SK-N-SH treated with all-trans-retinoic acid at 6 μM for 48 hours (cell line): ENCODE measurements at regions not wholly inside any gene's neighbourhood (a gene's known extent, or its start where the extent isn't known, plus 50 kb on each side); places are given as distances from the start of the nearest gene placed in this dataset.

ENCODE experiments used
- ATAC-seq: fragments of 200-7000 bp; cut with Tn5 transposase; 3 replicates; pipeline ENCODE4 v1.9.1; 2020; ENCODE audit warnings: mild to moderate bottlenecking, moderate library complexity
- ARNTL ChIP-seq: fragments of 450-650 bp; formaldehyde crosslinking; IDR thresholded peaks from 2 replicates; pipeline ENCODE4 v1.5.0; 2020; ENCODE audit warnings: low read depth, mild to moderate bottlenecking, moderate library complexity, borderline replicate concordance
- BACH2 ChIP-seq: fragments of 250-450 bp; sonication (Bioruptor Pico); IDR thresholded peaks from 2 replicates; pipeline ENCODE4 v1.9.0; 2021; ENCODE audit warnings: mild to moderate bottlenecking, borderline replicate concordance
- CSDC2 ChIP-seq: fragments of 250-450 bp; sonication (Bioruptor Pico); IDR thresholded peaks from 2 replicates; pipeline ENCODE4 v1.5.0; 2020; ENCODE audit warnings: mild to moderate bottlenecking, moderate library complexity
- ESRRG ChIP-seq: fragments of 250-450 bp; sonication (Bioruptor Pico); IDR thresholded peaks from 2 replicates; pipeline ENCODE4 v1.6.1; 2021; ENCODE audit warnings: mild to moderate bottlenecking
- GLIS3 ChIP-seq: fragments of 250-450 bp; sonication (Bioruptor Pico); IDR thresholded peaks from 2 replicates; pipeline ENCODE4 v1.5.0; 2020; ENCODE audit warnings: mild to moderate bottlenecking, moderate library complexity
- ISL1 ChIP-seq: fragments of 250-450 bp; sonication (Bioruptor Pico); IDR thresholded peaks from 2 replicates; pipeline ENCODE4 v2.1.2; 2022; ENCODE audit warnings: mild to moderate bottlenecking, moderate library complexity
- OSR1 ChIP-seq: fragments of 250-450 bp; sonication (Bioruptor Pico); IDR thresholded peaks from 2 replicates; pipeline ENCODE4 v1.8.0; 2022; ENCODE audit warnings: moderate library complexity, mild to moderate bottlenecking, inconsistent platforms
- PPARA ChIP-seq: fragments of 250-450 bp; sonication (Bioruptor Pico); IDR thresholded peaks from 2 replicates; pipeline ENCODE4 v1.5.0; 2020; ENCODE audit warnings: mild to moderate bottlenecking, borderline replicate concordance
- SNAI2 ChIP-seq: fragments of 250-450 bp; sonication (Bioruptor Pico); IDR thresholded peaks from 2 replicates; pipeline ENCODE4 v1.5.0; 2020; ENCODE audit warnings: mild to moderate bottlenecking, moderate library complexity
- TCF4 ChIP-seq: fragments of 250-450 bp; sonication (Bioruptor Pico); IDR thresholded peaks from 2 replicates; pipeline ENCODE4 v1.8.0; 2021; ENCODE audit warnings: mild to moderate bottlenecking, moderate library complexity, borderline replicate concordance
- TOX ChIP-seq: fragments of 250-450 bp; sonication (Bioruptor Pico); IDR thresholded peaks from 2 replicates; pipeline ENCODE4 v1.8.0; 2021; ENCODE audit warnings: mild to moderate bottlenecking, moderate library complexity, borderline replicate concordance
- ZC3H10 ChIP-seq: fragments of 250-450 bp; sonication (Bioruptor Pico); IDR thresholded peaks from 2 replicates; pipeline ENCODE4 v1.5.1; 2021; ENCODE audit warnings: mild to moderate bottlenecking, moderate library complexity
- ZFP3 ChIP-seq: fragments of 250-450 bp; sonication (Bioruptor Pico); IDR thresholded peaks from 2 replicates; pipeline ENCODE4 v1.5.0; 2020; ENCODE audit warnings: mild to moderate bottlenecking, moderate library complexity
- ZNF70 ChIP-seq: fragments of 450-650 bp; formaldehyde crosslinking; IDR thresholded peaks from 2 replicates; pipeline ENCODE4 v1.5.0; 2020; ENCODE audit warnings: mild to moderate bottlenecking, moderate library complexity
- ZNF8 ChIP-seq: fragments of 450-650 bp; formaldehyde crosslinking; IDR thresholded peaks from 2 replicates; pipeline ENCODE4 v1.5.0; 2020; ENCODE audit warnings: mild to moderate bottlenecking, moderate library complexity
- TF ChIP-seq, protein P1 (sequence below): fragments of 250-450 bp; sonication (Bioruptor Pico); IDR thresholded peaks from 2 replicates; pipeline ENCODE4 v1.5.1; 2020; ENCODE audit warnings: low read depth, mild to moderate bottlenecking, moderate library complexity
- TF ChIP-seq, protein P2 (sequence below): fragments of 250-450 bp; sonication (Bioruptor Pico); IDR thresholded peaks from 2 replicates; pipeline ENCODE4 v1.5.0; 2020; ENCODE audit warnings: mild to moderate bottlenecking, moderate library complexity
- TF ChIP-seq, protein P3 (sequence below): fragments of 250-450 bp; sonication (Bioruptor Pico); IDR thresholded peaks from 2 replicates; pipeline ENCODE4 v1.8.0; 2020; ENCODE audit warnings: mild to moderate bottlenecking, moderate library complexity, borderline replicate concordance
- TF ChIP-seq, protein P4 (sequence below): fragments of 250-450 bp; sonication (Bioruptor Pico); IDR thresholded peaks from 2 replicates; pipeline ENCODE4 v1.5.1; 2021; ENCODE audit warnings: mild to moderate bottlenecking, moderate library complexity
- TF ChIP-seq, protein P5 (sequence below): fragments of 250-450 bp; sonication (Bioruptor Pico); IDR thresholded peaks from 2 replicates; pipeline ENCODE4 v1.8.0; 2021; ENCODE audit warnings: low read depth, mild to moderate bottlenecking, moderate library complexity, borderline replicate concordance

DNA sequence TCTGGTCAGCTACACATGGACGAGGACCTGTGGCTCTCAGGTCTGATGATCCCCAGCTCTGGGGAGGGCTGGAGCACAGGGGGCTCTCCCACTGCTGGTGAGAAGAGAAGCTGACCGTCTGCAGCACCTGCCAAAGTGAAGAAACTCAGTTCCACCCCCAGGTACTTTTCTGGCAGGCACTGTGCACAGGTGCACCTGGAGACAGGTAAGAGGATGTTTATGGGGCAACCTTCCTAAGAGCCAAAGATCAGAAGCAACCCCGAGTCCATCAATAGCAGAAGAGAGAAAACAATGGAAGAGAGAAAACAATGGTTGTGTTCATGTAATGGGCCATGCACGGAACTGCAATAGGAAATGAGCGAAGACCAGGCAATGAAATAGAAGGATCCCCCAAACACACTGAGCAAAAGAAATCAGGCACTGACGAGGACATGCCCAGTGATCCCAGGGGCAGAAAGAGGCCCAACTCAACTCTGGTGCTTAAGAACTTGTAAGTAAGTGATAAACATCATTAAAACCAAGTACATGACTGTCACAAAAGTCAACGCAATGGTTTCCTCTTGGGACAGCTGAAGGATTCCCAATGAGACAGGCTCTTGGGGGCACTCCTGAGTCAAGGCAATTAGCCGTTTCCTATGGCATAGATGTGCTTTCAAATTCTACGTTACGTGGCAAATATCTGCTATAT is 95.0 kb upstream of the ALDH1A3 start:
- TF ChIP-seq ARNTL (CRISPR knock-in tag) (no peak), ZNF8 (CRISPR knock-in tag) (no peak), ISL1 (CRISPR knock-in tag) (no peak), SNAI2 (no peak), BACH2 (CRISPR knock-in tag) (no peak), ZC3H10 (CRISPR knock-in tag) (no peak), GLIS3 (CRISPR knock-in tag) (no peak), ZFP3 (CRISPR knock-in tag) (no peak), TCF4 (CRISPR knock-in tag) (no peak), PPARA (CRISPR knock-in tag) (no peak), OSR1 (CRISPR knock-in tag) (no peak), CSDC2 (CRISPR knock-in tag) (no peak), TOX (CRISPR knock-in tag) (no peak), ESRRG (no peak)
- TF ChIP-seq, protein P1, sequence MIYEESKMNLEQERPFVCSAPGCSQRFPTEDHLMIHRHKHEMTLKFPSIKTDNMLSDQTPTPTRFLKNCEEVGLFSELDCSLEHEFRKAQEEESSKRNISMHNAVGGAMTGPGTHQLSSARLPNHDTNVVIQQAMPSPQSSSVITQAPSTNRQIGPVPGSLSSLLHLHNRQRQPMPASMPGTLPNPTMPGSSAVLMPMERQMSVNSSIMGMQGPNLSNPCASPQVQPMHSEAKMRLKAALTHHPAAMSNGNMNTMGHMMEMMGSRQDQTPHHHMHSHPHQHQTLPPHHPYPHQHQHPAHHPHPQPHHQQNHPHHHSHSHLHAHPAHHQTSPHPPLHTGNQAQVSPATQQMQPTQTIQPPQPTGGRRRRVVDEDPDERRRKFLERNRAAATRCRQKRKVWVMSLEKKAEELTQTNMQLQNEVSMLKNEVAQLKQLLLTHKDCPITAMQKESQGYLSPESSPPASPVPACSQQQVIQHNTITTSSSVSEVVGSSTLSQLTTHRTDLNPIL (CRISPR knock-in tag), result no peak
- TF ChIP-seq, protein P2, sequence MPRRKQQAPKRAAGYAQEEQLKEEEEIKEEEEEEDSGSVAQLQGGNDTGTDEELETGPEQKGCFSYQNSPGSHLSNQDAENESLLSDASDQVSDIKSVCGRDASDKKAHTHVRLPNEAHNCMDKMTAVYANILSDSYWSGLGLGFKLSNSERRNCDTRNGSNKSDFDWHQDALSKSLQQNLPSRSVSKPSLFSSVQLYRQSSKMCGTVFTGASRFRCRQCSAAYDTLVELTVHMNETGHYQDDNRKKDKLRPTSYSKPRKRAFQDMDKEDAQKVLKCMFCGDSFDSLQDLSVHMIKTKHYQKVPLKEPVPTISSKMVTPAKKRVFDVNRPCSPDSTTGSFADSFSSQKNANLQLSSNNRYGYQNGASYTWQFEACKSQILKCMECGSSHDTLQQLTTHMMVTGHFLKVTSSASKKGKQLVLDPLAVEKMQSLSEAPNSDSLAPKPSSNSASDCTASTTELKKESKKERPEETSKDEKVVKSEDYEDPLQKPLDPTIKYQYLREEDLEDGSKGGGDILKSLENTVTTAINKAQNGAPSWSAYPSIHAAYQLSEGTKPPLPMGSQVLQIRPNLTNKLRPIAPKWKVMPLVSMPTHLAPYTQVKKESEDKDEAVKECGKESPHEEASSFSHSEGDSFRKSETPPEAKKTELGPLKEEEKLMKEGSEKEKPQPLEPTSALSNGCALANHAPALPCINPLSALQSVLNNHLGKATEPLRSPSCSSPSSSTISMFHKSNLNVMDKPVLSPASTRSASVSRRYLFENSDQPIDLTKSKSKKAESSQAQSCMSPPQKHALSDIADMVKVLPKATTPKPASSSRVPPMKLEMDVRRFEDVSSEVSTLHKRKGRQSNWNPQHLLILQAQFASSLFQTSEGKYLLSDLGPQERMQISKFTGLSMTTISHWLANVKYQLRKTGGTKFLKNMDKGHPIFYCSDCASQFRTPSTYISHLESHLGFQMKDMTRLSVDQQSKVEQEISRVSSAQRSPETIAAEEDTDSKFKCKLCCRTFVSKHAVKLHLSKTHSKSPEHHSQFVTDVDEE (CRISPR knock-in tag), result no peak
- TF ChIP-seq, protein P3, sequence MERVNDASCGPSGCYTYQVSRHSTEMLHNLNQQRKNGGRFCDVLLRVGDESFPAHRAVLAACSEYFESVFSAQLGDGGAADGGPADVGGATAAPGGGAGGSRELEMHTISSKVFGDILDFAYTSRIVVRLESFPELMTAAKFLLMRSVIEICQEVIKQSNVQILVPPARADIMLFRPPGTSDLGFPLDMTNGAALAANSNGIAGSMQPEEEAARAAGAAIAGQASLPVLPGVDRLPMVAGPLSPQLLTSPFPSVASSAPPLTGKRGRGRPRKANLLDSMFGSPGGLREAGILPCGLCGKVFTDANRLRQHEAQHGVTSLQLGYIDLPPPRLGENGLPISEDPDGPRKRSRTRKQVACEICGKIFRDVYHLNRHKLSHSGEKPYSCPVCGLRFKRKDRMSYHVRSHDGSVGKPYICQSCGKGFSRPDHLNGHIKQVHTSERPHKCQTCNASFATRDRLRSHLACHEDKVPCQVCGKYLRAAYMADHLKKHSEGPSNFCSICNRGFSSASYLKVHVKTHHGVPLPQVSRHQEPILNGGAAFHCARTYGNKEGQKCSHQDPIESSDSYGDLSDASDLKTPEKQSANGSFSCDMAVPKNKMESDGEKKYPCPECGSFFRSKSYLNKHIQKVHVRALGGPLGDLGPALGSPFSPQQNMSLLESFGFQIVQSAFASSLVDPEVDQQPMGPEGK (CRISPR knock-in tag), result no peak
- TF ChIP-seq, protein P4, sequence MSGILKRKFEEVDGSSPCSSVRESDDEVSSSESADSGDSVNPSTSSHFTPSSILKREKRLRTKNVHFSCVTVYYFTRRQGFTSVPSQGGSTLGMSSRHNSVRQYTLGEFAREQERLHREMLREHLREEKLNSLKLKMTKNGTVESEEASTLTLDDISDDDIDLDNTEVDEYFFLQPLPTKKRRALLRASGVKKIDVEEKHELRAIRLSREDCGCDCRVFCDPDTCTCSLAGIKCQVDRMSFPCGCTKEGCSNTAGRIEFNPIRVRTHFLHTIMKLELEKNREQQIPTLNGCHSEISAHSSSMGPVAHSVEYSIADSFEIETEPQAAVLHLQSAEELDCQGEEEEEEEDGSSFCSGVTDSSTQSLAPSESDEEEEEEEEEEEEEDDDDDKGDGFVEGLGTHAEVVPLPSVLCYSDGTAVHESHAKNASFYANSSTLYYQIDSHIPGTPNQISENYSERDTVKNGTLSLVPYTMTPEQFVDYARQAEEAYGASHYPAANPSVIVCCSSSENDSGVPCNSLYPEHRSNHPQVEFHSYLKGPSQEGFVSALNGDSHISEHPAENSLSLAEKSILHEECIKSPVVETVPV, result no peak
- TF ChIP-seq, protein P5, sequence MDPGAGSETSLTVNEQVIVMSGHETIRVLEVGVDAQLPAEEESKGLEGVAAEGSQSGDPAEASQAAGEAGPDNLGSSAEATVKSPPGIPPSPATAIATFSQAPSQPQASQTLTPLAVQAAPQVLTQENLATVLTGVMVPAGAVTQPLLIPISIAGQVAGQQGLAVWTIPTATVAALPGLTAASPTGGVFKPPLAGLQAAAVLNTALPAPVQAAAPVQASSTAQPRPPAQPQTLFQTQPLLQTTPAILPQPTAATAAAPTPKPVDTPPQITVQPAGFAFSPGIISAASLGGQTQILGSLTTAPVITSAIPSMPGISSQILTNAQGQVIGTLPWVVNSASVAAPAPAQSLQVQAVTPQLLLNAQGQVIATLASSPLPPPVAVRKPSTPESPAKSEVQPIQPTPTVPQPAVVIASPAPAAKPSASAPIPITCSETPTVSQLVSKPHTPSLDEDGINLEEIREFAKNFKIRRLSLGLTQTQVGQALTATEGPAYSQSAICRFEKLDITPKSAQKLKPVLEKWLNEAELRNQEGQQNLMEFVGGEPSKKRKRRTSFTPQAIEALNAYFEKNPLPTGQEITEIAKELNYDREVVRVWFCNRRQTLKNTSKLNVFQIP (CRISPR knock-in tag), result no peak

DNA sequence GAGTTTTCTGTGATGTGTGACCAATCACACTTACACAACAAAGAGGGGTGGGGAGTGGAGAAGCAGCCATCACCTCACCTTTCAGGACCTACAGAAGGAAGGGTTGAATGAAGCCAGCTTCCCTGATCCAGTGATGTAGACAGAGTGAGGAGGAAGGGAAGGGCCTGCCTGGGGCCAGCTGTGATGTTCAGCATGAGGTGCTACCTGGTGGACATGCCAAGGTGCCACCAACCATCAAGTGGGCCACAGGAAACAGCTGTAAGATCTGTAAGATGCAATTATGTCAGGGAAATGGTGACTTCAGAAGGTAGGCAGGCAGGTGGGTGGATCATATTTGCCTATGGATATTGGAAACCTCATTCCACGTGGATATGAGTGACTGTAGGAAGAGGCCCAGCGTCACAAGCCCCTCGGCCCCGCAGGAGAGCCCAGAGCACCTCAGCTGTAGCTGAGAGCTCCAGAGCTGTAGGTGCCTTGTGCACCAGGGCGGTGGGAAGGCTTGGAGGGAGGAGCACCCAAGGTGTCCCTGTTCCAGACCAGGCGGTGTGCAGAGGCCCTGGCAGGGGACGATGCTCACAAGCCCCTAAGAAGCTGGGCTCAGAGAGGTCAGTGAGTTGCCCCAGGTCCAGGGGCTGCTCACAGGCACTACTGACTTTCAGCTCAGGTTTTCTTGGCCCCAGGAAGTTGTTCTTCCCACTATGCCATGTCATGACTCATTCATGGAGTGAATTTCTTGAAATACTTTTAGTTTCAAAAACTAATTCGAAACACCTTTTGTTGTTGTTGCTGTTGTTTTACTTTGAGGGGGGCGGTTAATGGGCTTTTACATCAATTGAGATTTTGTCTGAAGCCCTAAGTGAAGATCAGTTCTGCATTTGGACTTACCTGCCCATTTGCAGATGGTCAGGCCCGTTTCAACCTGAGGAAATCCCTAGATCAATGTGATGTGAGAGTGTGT is 94.2 kb upstream of the ALDH1A3 start:
- TF ChIP-seq TCF4 (CRISPR knock-in tag), result no peak
- TF ChIP-seq BACH2 (CRISPR knock-in tag), result no peak
- no peak for TF ChIP-seq ZNF70 (CRISPR knock-in tag)
- no peak for TF ChIP-seq SNAI2
- TF ChIP-seq GLIS3 (CRISPR knock-in tag), result no peak
- no peak for TF ChIP-seq ISL1 (CRISPR knock-in tag)
- no peak for TF ChIP-seq OSR1 (CRISPR knock-in tag)
- TF ChIP-seq, protein P4, result no peak
- ATAC-seq, result no peak

More for the DNA sequence above, 95.0 kb upstream of the ALDH1A3 start:
- no peak for ATAC-seq
